Upper lobe of left lung (tissue), 4 donors: ENCODE measurements at regions not wholly inside any gene's neighbourhood (a gene's known extent, or its start where the extent isn't known, plus 50 kb on each side); places are given as distances from the start of the nearest gene placed in this dataset.

Experiments used
- POLR2A ChIP-seq, 4 donors: fragments of 450-650 bp; IDR thresholded peaks; one replicate each; pipeline ENCODE4 v1.5.1; 2016 to 2017; ENCODE audit warnings: antibody characterized with exemption in 4 of 4, mild to moderate bottlenecking in 2 of 4
- POLR2AphosphoS5 ChIP-seq, 2 donors: sonication (generic); formaldehyde crosslinking; IDR thresholded peaks; one replicate each; pipeline ENCODE4 v1.5.1; 2017; ENCODE audit warnings: antibody characterized with exemption in 2 of 2
- TF ChIP-seq, protein P1 (sequence below), 6 experiments: fragments of 450-650 bp in 4 of 6; fragments of 200-600 bp in 2 of 6; sonication (generic) in 2 of 6; IDR thresholded peaks; one replicate each; pipeline ENCODE4 v1.5.1; 2016 to 2019; ENCODE audit warnings: antibody characterized with exemption in 6 of 6

DNA sequence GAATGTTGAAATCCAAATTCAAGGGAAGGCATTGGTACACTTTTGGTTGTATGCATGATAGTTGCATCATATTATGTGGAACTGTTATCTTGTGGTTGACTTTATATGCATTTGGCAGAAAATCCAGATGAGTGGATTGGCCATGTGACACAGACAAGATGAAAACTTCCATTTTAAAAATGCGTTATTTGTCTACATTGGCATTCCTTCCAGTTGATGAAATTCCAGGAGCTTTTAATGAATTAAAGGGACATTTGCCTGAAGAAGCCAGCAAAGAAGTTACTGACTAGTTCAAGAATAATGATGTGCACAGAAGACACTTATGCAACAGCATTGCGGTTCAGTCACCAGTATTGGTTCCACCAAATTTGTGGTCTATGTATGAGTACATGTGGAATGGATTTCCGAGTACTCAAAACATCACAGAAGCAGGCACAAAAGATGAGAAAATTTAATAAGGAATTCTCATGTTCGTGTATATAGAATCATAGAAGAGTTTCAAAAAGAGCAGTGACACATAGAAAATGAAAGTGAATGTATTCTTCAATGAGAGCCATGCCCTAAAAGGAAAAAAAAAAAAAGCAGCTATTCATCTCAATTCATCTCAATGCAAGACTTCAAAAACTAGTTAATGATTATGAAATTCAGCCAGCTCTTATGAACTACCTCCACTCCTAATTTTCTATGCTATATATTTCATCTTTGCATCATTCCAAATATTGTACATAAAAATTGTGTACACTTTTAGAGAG lies 232.1 kb downstream of the RBM43 start:
- TF ChIP-seq, protein P1, sequence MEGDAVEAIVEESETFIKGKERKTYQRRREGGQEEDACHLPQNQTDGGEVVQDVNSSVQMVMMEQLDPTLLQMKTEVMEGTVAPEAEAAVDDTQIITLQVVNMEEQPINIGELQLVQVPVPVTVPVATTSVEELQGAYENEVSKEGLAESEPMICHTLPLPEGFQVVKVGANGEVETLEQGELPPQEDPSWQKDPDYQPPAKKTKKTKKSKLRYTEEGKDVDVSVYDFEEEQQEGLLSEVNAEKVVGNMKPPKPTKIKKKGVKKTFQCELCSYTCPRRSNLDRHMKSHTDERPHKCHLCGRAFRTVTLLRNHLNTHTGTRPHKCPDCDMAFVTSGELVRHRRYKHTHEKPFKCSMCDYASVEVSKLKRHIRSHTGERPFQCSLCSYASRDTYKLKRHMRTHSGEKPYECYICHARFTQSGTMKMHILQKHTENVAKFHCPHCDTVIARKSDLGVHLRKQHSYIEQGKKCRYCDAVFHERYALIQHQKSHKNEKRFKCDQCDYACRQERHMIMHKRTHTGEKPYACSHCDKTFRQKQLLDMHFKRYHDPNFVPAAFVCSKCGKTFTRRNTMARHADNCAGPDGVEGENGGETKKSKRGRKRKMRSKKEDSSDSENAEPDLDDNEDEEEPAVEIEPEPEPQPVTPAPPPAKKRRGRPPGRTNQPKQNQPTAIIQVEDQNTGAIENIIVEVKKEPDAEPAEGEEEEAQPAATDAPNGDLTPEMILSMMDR (IDR thresholded peaks at IDR 0.05) = no peak
- TF ChIP-seq POLR2A (IDR thresholded peaks at IDR 0.05) (no peak), POLR2AphosphoS5 (IDR thresholded peaks at IDR 0.05) (no peak)
